ENCODE measurements at regions not wholly inside any gene's neighbourhood (a gene's known extent, or its start where the extent isn't known, plus 50 kb on each side); places are given as distances from the start of the nearest gene placed in this dataset.
"Not testable (repeated sequence)": the region's sequence is repeated elsewhere in the genome, so short reads cannot be mapped to it uniquely, and the experiment has no call there.

DNA sequence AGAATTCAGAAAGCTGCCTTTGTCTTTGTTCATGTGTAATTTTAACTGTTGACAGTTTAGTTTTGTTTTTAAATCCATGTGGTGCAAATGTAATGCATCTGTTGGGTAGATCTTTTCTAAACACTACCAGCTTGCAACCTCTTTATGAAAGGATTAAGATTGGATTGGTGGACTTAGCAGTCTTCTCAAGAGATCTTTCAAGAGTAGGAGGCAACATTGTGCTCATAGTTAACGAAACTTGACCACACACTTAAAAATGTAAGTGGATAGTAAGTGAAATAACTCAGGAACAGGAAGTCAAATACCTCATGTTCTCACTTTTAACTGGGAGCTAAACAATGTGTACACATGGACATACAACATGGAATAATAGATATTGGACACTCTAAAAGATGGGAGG is 579.0 kb downstream of the RIT2 start:
- Histone ChIP-seq H3K27ac (no peak overlapping the region), H3K4me1 (no peaks in the 10 kb centered on the region), H3K4me3 (no peak overlapping the region), H3K27me3 (no peaks in the 10 kb centered on the region), H3K9me3 (no peaks in the 10 kb centered on the region), H3K36me3 (no peaks in the 10 kb centered on the region)
- 72 to 83% methylated on average over 1 of the region's 1 CpG for WGBS, 2 donors
- TF ChIP-seq POLR2A (IDR thresholded peaks at IDR 0.05) (no peak), EP300 (IDR thresholded peaks at IDR 0.05) (no peak)
- TF ChIP-seq, protein P1, sequence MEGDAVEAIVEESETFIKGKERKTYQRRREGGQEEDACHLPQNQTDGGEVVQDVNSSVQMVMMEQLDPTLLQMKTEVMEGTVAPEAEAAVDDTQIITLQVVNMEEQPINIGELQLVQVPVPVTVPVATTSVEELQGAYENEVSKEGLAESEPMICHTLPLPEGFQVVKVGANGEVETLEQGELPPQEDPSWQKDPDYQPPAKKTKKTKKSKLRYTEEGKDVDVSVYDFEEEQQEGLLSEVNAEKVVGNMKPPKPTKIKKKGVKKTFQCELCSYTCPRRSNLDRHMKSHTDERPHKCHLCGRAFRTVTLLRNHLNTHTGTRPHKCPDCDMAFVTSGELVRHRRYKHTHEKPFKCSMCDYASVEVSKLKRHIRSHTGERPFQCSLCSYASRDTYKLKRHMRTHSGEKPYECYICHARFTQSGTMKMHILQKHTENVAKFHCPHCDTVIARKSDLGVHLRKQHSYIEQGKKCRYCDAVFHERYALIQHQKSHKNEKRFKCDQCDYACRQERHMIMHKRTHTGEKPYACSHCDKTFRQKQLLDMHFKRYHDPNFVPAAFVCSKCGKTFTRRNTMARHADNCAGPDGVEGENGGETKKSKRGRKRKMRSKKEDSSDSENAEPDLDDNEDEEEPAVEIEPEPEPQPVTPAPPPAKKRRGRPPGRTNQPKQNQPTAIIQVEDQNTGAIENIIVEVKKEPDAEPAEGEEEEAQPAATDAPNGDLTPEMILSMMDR (IDR thresholded peaks at IDR 0.05), result no peak
- no peak for DNase-seq (ENCODE audit: low spot score in 2 of 2)

DNA sequence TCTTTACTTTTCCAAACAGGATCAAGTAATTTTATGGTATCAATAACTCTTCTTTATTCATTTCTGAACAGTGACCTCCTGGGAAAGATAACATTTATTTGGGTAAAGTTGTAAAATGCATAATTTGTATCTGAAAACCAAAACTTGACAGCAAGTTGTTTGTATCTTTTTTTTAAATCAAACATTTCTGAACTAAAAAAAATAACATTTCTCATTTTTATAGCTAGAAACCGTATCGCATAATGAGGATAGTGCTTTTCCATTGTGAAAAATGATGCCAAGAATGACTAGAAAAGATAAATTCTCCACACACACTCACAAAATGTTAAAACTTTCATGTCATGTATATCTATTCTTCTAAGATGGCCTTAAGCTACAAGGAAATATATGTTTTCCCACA is 578.2 kb downstream of the RIT2 start:
- no peaks in the 10 kb centered on the region for H3K27me3 ChIP-seq
- no peaks in the 10 kb centered on the region for H3K4me1 ChIP-seq
- 64 to 79% methylated on average over 2 of the region's 2 CpGs for WGBS, 2 donors
- H3K27ac ChIP-seq, result no peak overlapping the region
- H3K36me3 ChIP-seq, result no peaks in the 10 kb centered on the region
- no peak overlapping the region for H3K4me3 ChIP-seq
- H3K9me3 ChIP-seq, result no peaks in the 10 kb centered on the region
- TF ChIP-seq, protein P1 (IDR thresholded peaks at IDR 0.05), result no peak
- TF ChIP-seq EP300 (IDR thresholded peaks at IDR 0.05), result no peak
- no peak for TF ChIP-seq POLR2A (IDR thresholded peaks at IDR 0.05)
- no peak for DNase-seq (ENCODE audit: low spot score in 2 of 2)

DNA sequence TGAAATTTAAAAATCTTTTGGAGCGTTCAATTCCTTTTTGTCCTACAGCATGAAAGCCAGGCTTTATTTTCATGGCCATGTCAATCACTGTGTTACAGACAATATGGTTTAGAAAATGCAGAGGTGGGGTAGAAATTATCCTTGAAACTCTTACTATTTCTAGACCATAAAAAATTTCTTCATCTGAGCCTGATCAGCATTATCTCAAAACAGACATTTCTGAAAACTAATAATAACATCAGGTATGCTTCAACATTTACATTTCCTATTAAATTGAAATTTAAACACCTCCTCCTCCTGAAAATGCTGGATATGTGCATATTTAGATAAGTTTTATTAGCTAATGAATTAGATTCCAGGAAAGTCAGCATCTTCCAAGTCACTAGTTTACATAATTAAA is 570.6 kb downstream of the RIT2 start:
- Histone ChIP-seq H3K9me3 (no peaks in the 10 kb centered on the region), H3K4me3 (no peak overlapping the region), H3K27me3 (no peaks in the 10 kb centered on the region), H3K36me3 (no peaks in the 10 kb centered on the region), H3K27ac (no peak overlapping the region), H3K4me1 (no peaks in the 10 kb centered on the region)
- 47 to 52% methylated on average over 1 of the region's 1 CpG for WGBS, 2 donors
- no peak for TF ChIP-seq EP300 (IDR thresholded peaks at IDR 0.05)
- no peak for DNase-seq (ENCODE audit: low spot score in 2 of 2)

DNA sequence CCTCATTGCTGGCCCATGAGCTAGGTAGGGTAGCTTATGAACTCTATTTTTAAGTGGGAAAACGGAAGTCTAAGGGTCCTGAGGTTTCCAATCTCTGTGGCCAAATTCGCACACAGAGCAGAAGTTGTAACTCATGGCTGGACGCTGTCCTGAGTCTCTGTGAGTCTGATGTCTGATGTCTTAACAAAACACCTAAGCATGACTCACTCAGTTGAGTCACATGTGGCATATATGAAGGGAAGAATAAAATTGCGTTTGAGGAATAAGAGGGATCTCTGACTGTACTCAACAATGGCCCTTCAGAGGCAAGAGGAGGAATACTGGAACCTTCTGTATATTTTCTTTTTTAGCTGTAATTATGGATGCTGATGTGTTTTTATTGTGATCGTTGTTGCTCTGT is 569.7 kb downstream of the RIT2 start:
- TF ChIP-seq EP300 (IDR thresholded peaks at IDR 0.05) (no peak), POLR2A (IDR thresholded peaks at IDR 0.05) (no peak)
- TF ChIP-seq, protein P1 (IDR thresholded peaks at IDR 0.05), result no peak
- Histone ChIP-seq H3K9me3 (no peaks in the 10 kb centered on the region), H3K4me1 (no peaks in the 10 kb centered on the region), H3K36me3 (no peaks in the 10 kb centered on the region), H3K27ac (no peak overlapping the region), H3K4me3 (no peak overlapping the region), H3K27me3 (no peaks in the 10 kb centered on the region)
- 75 to 79% methylated on average over 5 of the region's 5 CpGs for WGBS, 2 donors
- no peak for DNase-seq (ENCODE audit: low spot score in 2 of 2)

DNA sequence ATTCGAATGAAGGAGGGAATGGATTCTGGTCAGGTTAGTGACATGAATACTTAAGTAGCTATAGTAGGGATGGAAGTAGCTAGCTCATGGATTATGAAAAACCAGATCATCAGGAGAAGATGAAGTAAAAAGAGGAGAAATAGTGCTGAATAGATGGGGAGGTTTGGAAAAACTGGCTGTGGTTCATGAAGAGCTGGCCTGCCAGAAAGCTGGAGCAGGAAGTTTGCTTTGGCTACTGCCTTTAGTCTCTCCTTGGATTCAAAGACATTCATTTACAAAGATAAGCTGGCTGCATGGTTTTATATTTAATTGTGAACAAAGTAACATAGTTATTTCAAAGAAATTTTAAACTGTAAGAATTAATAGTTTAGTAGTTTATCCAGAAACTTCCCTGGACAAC is 567.0 kb downstream of the RIT2 start:
- TF ChIP-seq, protein P1 (IDR thresholded peaks at IDR 0.05), result no peak
- no peak for TF ChIP-seq EP300 (IDR thresholded peaks at IDR 0.05)
- no peak for TF ChIP-seq POLR2A (IDR thresholded peaks at IDR 0.05)
- H3K27ac ChIP-seq, result no peak overlapping the region
- no peak for DNase-seq (ENCODE audit: low spot score in 2 of 2)
- no peaks in the 10 kb centered on the region for H3K27me3 ChIP-seq
- no peaks in the 10 kb centered on the region for H3K36me3 ChIP-seq
- no peak overlapping the region for H3K4me3 ChIP-seq
- no peaks in the 10 kb centered on the region for H3K9me3 ChIP-seq
- no peaks in the 10 kb centered on the region for H3K4me1 ChIP-seq
- WGBS, 2 donors, result 81 to 85% methylated on average over 1 of the region's 1 CpG

DNA sequence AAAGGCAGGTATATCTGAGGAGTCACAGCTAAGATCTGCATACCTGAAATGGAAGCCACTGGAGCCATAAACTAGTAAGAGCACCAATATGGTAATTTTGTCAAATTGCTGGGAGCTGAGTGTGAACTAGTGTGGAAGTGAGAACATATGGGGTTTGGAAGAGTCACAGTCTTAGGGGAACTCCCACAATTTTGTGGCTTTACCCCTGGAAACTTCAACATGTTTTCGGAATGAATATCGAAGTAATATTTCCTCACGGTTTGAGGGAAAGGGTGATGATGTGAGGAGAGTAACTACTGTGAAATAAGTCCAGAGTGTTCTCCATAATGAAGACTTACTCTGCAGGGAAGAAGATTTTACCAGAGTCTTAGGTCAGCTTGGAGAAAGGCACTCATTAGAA is 565.9 kb downstream of the RIT2 start:
- H3K9me3 ChIP-seq, result no peaks in the 10 kb centered on the region
- TF ChIP-seq EP300 (IDR thresholded peaks at IDR 0.05) (no peak), POLR2A (IDR thresholded peaks at IDR 0.05) (no peak)
- TF ChIP-seq, protein P1 (IDR thresholded peaks at IDR 0.05), result no peak
- H3K4me3 ChIP-seq, result no peak overlapping the region
- no peak for DNase-seq (ENCODE audit: low spot score in 2 of 2)
- H3K27ac ChIP-seq, result no peak overlapping the region
- WGBS, 2 donors, result 92 to 94% methylated on average over 3 of the region's 3 CpGs
- H3K36me3 ChIP-seq, result no peaks in the 10 kb centered on the region
- no peaks in the 10 kb centered on the region for H3K27me3 ChIP-seq
- no peaks in the 10 kb centered on the region for H3K4me1 ChIP-seq

DNA sequence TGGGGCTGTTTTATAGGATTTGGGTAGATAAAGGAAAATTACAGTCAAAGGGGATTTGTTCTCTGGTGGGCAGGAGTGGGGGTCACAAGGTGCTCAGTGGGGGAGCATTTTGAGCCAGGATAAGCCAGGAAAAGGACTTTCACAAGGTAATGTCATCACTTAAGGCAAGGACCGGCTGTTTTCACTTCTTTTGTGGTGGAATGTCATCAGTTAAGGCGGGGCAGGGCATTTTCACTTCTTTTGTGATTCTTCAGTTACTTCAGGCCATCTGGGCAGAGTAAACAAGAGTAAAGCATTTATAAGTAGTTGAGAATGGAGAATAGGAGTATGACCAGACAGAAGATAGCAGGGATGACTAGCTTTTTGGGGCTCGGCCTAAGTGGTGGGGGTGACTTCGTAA is 562.9 kb downstream of the RIT2 start:
- H3K4me3 ChIP-seq; H3K36me3 ChIP-seq; H3K27me3 ChIP-seq; H3K9me3 ChIP-seq; DNase-seq (ENCODE audit: low spot score in 2 of 2); H3K27ac ChIP-seq; H3K4me1 ChIP-seq: not testable (repeated sequence)
- 76 to 77% methylated on average over 4 of the region's 4 CpGs for WGBS, 2 donors

Data from tibial nerve (tissue), 4 donors.